OCI-LY7 (cell line): ENCODE measurements at regions not wholly inside any gene's neighbourhood (a gene's known extent, or its start where the extent isn't known, plus 50 kb on each side); places are given as distances from the start of the nearest gene placed in this dataset.

Experiments used
- BruUV-seq: library from RNA; stranded (reverse); fragments of 400-500 nt; replicated peaks from 2 replicates; lab custom pipeline; 2021; lab: Mats Ljungman, UMichigan
- CTCF ChIA-PET: fragments of 300-600 bp; sonication (Branson Sonifier 250); formaldehyde crosslinking; loops from one replicate; lab custom pipeline; 2022; ENCODE audit warnings: antibody characterized with exemption; ENCODE audit not compliant: unreplicated experiment; lab: Charles Lee
- POLR2A ChIA-PET: fragments of 300-600 bp; sonication (Branson Sonifier 250); formaldehyde crosslinking; loops from one replicate; lab custom pipeline; 2022; ENCODE audit warnings: antibody characterized with exemption; lab: Charles Lee
- DNase-seq: peaks from one replicate; pipeline ENCODE4 v3.0.0-alpha.2; 2015; ENCODE audit warnings: low spot score
- H2AFZ ChIP-seq: fragments of 200-600 bp; sonication (generic), shearing (Covaris generic); 2 replicates; pipeline ENCODE4 v1.6.1; 2014; ENCODE audit warnings: mild to moderate bottlenecking, antibody characterized with exemption, low read length, moderate library complexity
- H3K27ac ChIP-seq: fragments of 200-600 bp; sonication (generic); 2 replicates; pipeline ENCODE4 v1.5.1; 2014; ENCODE audit warnings: mixed run types, low read depth, mild to moderate bottlenecking, moderate library complexity, low read length, inconsistent platforms; ENCODE audit not compliant: poor library complexity, severe bottlenecking
- H3K36me3 ChIP-seq: fragments of 200-600 bp; sonication (generic); 2 replicates; pipeline ENCODE4 v1.6.1; 2014; ENCODE audit warnings: mild to moderate bottlenecking, antibody characterized with exemption, low read length, moderate library complexity, mixed read lengths; ENCODE audit not compliant: insufficient read depth
- H3K4me1 ChIP-seq: fragments of 200-600 bp; sonication (generic); 2 replicates; pipeline ENCODE4 v1.5.1; 2014; ENCODE audit warnings: mild to moderate bottlenecking, low read length; ENCODE audit not compliant: insufficient read depth, poor library complexity, severe bottlenecking
- H3K4me2 ChIP-seq: fragments of 200-600 bp; sonication (generic); 2 replicates; pipeline ENCODE4 v1.6.1; 2014; ENCODE audit warnings: mild to moderate bottlenecking, low read length
- H3K4me3 ChIP-seq: fragments of 200-600 bp; sonication (generic); 2 replicates; pipeline ENCODE4 v1.5.1; 2014; ENCODE audit warnings: mild to moderate bottlenecking, low read depth, low read length; ENCODE audit not compliant: poor library complexity, severe bottlenecking
- H3K79me2 ChIP-seq: fragments of 200-600 bp; sonication (generic); 2 replicates; pipeline ENCODE4 v1.6.1; 2016; ENCODE audit warnings: low read depth, mild to moderate bottlenecking, low read length, moderate library complexity, mixed read lengths; ENCODE audit not compliant: insufficient read depth
- H3K9me2 ChIP-seq: fragments of 200-600 bp; sonication (generic); 2 replicates; pipeline ENCODE4 v1.6.1; 2016; ENCODE audit warnings: mild to moderate bottlenecking, low read length, mixed read lengths; ENCODE audit not compliant: insufficient read depth
- H3K9me3 ChIP-seq: fragments of 200-600 bp; sonication (generic); 2 replicates; pipeline ENCODE4 v1.6.1; 2014; ENCODE audit warnings: mild to moderate bottlenecking, mixed run types, low read length, mixed read lengths
- H4K20me1 ChIP-seq: fragments of 200-600 bp; sonication (generic); 2 replicates; pipeline ENCODE4 v1.6.1; 2014; ENCODE audit warnings: mild to moderate bottlenecking, antibody characterized with exemption, low read length, moderate library complexity, mixed read lengths; ENCODE audit not compliant: insufficient read depth
- EZH2phosphoT487 ChIP-seq: fragments of 200-600 bp; sonication (generic); IDR thresholded peaks from 2 replicates; pipeline ENCODE4 v1.6.1; 2018; ENCODE audit warnings: low read depth, borderline replicate concordance, mild to moderate bottlenecking, mixed run types, antibody characterized with exemption, low read length, moderate library complexity, mixed read lengths
- intact Hi-C: fragments of 100-400 bp; cut with micrococcal nuclease; formaldehyde crosslinking; loops from one replicate; pipeline ENCODE4 v1.10.0; 2022; ENCODE audit not compliant: unreplicated experiment
- TF ChIP-seq, protein P1 (sequence below): fragments of 200-600 bp; sonication (generic); conservative IDR thresholded peaks from 2 replicates; pipeline ENCODE4 v1.5.1; 2014; ENCODE audit warnings: mild to moderate bottlenecking, antibody characterized with exemption, low read length, moderate library complexity, mixed read lengths

DNA sequence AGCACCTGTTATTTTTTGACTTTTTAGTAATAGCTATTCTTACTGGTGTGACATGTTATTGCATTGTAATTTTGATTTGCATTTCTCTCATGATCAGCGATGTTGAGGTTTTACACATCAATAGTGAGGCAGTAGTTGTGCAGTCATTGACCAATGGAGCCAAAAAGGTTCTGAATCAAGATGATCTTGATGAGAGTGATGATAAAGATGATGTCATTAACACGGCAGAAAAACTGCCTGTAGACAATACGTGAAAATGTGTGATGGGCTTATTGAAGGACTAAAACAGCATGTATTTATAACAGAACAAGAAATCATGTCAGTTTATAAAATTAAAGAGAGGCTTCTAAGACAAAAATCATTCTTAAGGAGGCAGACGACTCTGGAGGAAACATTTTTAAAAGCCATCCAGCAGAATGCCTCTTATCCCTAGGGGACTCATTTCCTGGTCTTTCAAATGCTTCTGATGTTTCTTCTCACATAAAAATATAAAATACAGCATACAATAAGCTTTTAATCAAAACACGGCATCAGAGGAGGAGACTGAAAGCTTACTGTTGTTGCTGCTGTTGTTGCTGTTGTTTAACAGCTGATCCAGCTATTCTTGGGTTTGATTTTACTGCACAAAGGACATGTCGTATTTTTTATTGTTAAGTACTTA is 400.3 kb downstream of the LTN1 start:
- no peak overlapping the region for H2AFZ ChIP-seq
- no peaks in the 10 kb centered on the region for H3K36me3 ChIP-seq
- DNase-seq = no peak
- H3K9me3 ChIP-seq = 0 out of 2 replicates have a peak, but pooled peaks cover 5% of the 10 kb centered on the region
- POLR2A ChIA-PET = interaction anchor here (1.3 kb wide), 1 partner anchor 66 kb away, joined by 3 read pairs; no protein-coding TSS in a partner anchor
- no peaks in the 10 kb centered on the region for H4K20me1 ChIP-seq
- TF ChIP-seq, protein P1, sequence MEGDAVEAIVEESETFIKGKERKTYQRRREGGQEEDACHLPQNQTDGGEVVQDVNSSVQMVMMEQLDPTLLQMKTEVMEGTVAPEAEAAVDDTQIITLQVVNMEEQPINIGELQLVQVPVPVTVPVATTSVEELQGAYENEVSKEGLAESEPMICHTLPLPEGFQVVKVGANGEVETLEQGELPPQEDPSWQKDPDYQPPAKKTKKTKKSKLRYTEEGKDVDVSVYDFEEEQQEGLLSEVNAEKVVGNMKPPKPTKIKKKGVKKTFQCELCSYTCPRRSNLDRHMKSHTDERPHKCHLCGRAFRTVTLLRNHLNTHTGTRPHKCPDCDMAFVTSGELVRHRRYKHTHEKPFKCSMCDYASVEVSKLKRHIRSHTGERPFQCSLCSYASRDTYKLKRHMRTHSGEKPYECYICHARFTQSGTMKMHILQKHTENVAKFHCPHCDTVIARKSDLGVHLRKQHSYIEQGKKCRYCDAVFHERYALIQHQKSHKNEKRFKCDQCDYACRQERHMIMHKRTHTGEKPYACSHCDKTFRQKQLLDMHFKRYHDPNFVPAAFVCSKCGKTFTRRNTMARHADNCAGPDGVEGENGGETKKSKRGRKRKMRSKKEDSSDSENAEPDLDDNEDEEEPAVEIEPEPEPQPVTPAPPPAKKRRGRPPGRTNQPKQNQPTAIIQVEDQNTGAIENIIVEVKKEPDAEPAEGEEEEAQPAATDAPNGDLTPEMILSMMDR = no peak
- no peak for TF ChIP-seq EZH2phosphoT487
- intact Hi-C loops = no loop called here
- H3K27ac ChIP-seq = no peak overlapping the region
- H3K4me3 ChIP-seq = no peak overlapping the region
- no peaks in the 10 kb centered on the region for H3K9me2 ChIP-seq
- H3K4me2 ChIP-seq = no peak overlapping the region
- no peaks in the 10 kb centered on the region for H3K79me2 ChIP-seq
- CTCF ChIA-PET = no interaction called here
- no TSS peak for BruUV-seq
- H3K4me1 ChIP-seq = no peaks in the 10 kb centered on the region

DNA sequence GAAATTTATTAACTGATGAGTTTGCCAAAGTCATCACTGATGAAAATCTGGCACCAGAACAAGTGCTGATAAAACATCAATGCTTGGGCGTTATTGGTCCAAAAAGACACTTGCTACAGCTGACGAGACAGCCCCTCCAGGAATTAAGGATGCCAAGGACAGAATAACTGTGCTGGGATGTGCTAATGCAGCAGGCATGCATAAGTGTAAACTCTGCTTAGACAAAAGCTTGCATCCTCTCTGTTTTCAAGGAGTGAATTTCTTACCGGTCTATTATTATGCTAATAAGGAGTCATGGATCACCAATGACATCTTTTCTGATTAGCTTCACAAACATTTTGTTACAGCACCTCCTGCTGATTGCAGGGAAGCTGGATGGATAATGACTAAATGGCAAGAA is 402.0 kb downstream of the LTN1 start:
- BruUV-seq = no TSS peak
- Histone ChIP-seq H3K4me2 (no peak overlapping the region), H3K36me3 (no peaks in the 10 kb centered on the region), H3K79me2 (no peaks in the 10 kb centered on the region), H2AFZ (no peak overlapping the region), H4K20me1 (no peaks in the 10 kb centered on the region), H3K9me3 (no peaks in the 10 kb centered on the region), H3K4me3 (no peak overlapping the region), H3K4me1 (no peaks in the 10 kb centered on the region), H3K9me2 (no peaks in the 10 kb centered on the region), H3K27ac (no peak overlapping the region)
- no peak for TF ChIP-seq EZH2phosphoT487
- TF ChIP-seq, protein P1 = no peak
- no peak for DNase-seq
- intact Hi-C loops = no loop called here
- POLR2A ChIA-PET = interaction anchor here (0.6 to 1.3 kb wide), 4 partner anchors 16 to 69 kb away, joined by 3 read pairs; no protein-coding TSS in a partner anchor
- CTCF ChIA-PET = no interaction called here

DNA sequence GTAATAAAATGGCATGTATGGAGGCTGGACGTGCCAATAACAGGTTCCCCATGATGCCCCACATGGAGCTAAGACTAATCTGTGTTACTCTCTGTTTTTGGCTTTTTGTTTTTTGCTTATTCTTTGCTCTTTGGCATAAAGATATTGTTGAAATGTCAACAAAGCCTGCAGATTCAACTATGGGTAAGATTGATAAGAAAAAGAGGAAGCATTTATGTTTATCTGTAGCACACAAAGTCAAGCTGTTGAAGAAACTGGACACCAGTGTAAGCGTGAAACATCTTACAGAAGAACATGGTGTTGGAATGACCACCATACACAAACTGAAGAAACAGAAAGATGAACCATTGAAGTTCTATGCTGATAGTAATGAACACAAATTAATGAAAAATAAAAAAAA is 402.7 kb downstream of the LTN1 start:
- Histone ChIP-seq H3K36me3 (no peaks in the 10 kb centered on the region), H2AFZ (no peak overlapping the region), H3K4me1 (no peaks in the 10 kb centered on the region), H3K9me2 (no peaks in the 10 kb centered on the region), H3K79me2 (no peaks in the 10 kb centered on the region), H3K4me2 (no peak overlapping the region), H3K4me3 (no peak overlapping the region), H4K20me1 (no peaks in the 10 kb centered on the region), H3K9me3 (no peaks in the 10 kb centered on the region), H3K27ac (no peak overlapping the region)
- POLR2A ChIA-PET = interaction anchor here (0.8 kb wide), 2 partner anchors 16 to 18 kb away, joined by 3 read pairs; no protein-coding TSS in a partner anchor
- no TSS peak for BruUV-seq
- CTCF ChIA-PET = no interaction called here
- TF ChIP-seq EZH2phosphoT487 = no peak
- TF ChIP-seq, protein P1 = no peak
- DNase-seq = no peak
- intact Hi-C loops = no loop called here
